Omental fat pad (tissue), 3 donors: ENCODE measurements at regions not wholly inside any gene's neighbourhood (a gene's known extent, or its start where the extent isn't known, plus 50 kb on each side); places are given as distances from the start of the nearest gene placed in this dataset.
"Not testable (repeated sequence)": the region's sequence is repeated elsewhere in the genome, so short reads cannot be mapped to it uniquely, and the experiment has no call there.

Source experiments
- ATAC-seq: fragments of 150-250 bp; one replicate; pipeline ENCODE4 v1.9.1; 2016; ENCODE audit warnings: mild to moderate bottlenecking, moderate library complexity; ENCODE audit not compliant: low FRiP score
- DNase-seq: peaks from one replicate; pipeline ENCODE4 v3.0.0-alpha.2; 2019; ENCODE audit warnings: low spot score
- CTCF ChIP-seq, 3 donors: fragments of 450-650 bp; IDR thresholded peaks; one replicate each; pipeline ENCODE4 v1.5.1; 2016 to 2017; ENCODE audit warnings: antibody characterized with exemption in 3 of 3, mild to moderate bottlenecking in 3 of 3, moderate library complexity in 2 of 3

GRCh38 chrX:88024022-88024421, 506.4 kb downstream of the KLHL4 start:
- no peak for TF ChIP-seq CTCF (IDR thresholded peaks at IDR 0.05)
- ATAC-seq (no peak), DNase-seq (no peak)

GRCh38 chrX:88072339-88073030, 554.9 kb downstream of the KLHL4 start:
- ATAC-seq (no peak), DNase-seq (no peak)
- TF ChIP-seq CTCF (IDR thresholded peaks at IDR 0.05): no peak

GRCh38 chrX:88101968-88102367, 584.4 kb downstream of the KLHL4 start:
- no peak for ATAC-seq
- TF ChIP-seq CTCF (IDR thresholded peaks at IDR 0.05): no peak
- no peak for DNase-seq

GRCh38 chrX:88135735-88136134, 611.3 kb upstream of the CPXCR1 start:
- no peak for TF ChIP-seq CTCF (IDR thresholded peaks at IDR 0.05)
- no peak for DNase-seq
- ATAC-seq: no peak

GRCh38 chrX:88136328-88136727, 610.7 kb upstream of the CPXCR1 start:
- ATAC-seq: no peak
- TF ChIP-seq CTCF (IDR thresholded peaks at IDR 0.05): no peak
- no peak for DNase-seq

GRCh38 chrX:88146577-88146976, 600.4 kb upstream of the CPXCR1 start:
- no peak for TF ChIP-seq CTCF (IDR thresholded peaks at IDR 0.05)
- DNase-seq (no peak), ATAC-seq (no peak)

- no peak for ATAC-seq
Observed at GRCh38 chrX:88170553-88170952, 576.5 kb upstream of the CPXCR1 start.

GRCh38 chrX:88173932-88174440, 573.0 kb upstream of the CPXCR1 start:
- ATAC-seq, DNase-seq: not testable (repeated sequence)

More at GRCh38 chrX:88170553-88170952, 576.5 kb upstream of the CPXCR1 start:
- DNase-seq: no peak
- TF ChIP-seq CTCF (IDR thresholded peaks at IDR 0.05): no peak
